WI38 (cell line): ENCODE measurements at regions not wholly inside any gene's neighbourhood (a gene's known extent, or its start where the extent isn't known, plus 50 kb on each side); places are given as distances from the start of the nearest gene placed in this dataset.

ENCODE experiments used
- H3K4me3 ChIP-seq: 2 replicates; pipeline ENCODE4 v1.5.1; 2011; ENCODE audit warnings: low read depth, mild to moderate bottlenecking, control low read depth, low read length
- TF ChIP-seq, protein P1 (sequence below): IDR thresholded peaks from 2 replicates; pipeline ENCODE4 v1.5.1; 2012; ENCODE audit warnings: low read depth, mild to moderate bottlenecking, control low read depth, low read length

DNA sequence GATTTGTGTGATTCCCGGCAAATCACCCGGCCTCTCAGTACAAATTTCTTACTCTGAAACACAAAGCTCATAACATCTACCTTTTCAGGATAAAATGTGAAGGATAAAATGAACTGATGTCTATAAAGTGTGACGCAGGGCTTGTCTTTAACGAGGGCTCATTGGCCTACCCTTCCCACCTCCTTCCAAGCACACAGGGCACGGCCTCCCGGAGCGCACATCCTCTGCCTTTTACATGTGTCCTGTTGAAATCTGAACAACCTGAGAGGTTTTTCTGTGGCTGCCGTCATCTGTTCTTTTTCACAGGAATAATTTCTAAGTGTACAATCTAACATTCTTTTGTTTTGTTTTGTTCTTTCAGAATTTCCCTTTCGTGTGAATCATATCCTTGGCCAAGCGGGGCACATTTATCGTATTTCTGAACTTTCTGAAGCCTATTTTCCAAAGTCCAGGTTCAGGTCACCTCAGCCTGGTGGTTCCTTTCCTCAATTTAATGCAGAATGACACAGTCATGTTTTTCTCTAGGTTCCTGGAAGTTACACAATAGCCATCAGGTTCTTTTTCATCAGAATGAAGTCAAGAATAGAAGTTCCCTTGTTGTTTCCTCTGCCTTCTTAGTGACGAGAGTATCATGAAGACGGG lies 53.1 kb upstream of the SPRY1 start:
- H3K4me3 ChIP-seq = no peak overlapping the region
- TF ChIP-seq, protein P1, sequence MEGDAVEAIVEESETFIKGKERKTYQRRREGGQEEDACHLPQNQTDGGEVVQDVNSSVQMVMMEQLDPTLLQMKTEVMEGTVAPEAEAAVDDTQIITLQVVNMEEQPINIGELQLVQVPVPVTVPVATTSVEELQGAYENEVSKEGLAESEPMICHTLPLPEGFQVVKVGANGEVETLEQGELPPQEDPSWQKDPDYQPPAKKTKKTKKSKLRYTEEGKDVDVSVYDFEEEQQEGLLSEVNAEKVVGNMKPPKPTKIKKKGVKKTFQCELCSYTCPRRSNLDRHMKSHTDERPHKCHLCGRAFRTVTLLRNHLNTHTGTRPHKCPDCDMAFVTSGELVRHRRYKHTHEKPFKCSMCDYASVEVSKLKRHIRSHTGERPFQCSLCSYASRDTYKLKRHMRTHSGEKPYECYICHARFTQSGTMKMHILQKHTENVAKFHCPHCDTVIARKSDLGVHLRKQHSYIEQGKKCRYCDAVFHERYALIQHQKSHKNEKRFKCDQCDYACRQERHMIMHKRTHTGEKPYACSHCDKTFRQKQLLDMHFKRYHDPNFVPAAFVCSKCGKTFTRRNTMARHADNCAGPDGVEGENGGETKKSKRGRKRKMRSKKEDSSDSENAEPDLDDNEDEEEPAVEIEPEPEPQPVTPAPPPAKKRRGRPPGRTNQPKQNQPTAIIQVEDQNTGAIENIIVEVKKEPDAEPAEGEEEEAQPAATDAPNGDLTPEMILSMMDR = no peak

DNA sequence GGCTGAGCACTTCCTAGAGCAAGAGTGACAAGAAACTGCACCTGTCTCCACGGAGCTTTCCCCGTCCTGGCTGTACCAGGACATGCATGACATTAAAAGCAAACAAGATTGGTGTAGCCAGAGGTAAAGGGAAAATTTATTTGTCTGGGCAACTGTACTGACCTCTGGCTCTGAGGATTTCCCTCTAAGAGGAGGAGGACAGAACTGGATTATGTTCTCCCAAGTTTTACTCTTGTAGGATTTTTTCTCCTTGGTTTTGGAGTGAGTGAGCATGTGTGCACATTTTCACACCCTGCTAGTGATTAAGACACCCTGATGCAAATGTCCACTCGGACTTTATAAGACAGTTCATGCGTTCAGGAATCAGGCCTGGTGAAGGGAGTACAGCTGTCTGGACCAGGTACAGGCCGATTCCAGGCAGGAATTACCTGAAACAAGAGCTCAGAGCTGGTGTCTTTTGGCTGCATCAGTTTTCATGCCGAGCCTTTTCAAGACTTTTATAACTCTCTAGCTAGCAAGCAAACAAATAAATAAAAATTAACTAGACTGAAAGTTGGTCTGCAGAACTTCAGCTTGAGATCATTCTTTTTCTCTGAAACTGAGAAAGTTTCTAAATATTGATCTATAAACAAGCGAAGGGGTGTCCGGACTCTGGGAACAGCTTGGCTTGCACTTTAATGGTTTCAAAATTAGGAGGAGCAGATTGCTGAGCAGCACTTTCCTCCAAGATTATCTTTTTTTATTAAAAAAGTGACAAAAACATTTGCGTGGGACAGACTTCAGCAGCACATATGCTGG lies 51.3 kb upstream of the SPRY1 start:
- no peak overlapping the region for H3K4me3 ChIP-seq
- TF ChIP-seq, protein P1 = no peak

DNA sequence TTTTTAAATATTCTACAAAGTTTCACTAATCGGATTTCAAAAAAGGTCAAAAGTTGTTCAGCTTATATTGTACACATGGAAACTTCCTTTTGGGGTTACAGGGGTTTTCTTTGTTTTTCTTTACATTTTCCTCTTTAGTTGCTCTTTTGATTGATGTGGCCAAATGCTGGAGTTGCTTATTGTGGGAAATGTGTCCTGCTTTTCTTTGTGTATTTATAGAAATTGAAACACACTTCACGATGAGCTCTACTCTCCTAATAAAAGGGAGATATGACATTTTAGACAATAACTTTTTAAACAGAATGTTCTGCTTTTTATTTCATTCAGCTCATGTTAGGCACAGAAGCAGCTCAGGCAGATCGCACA lies 50.7 kb upstream of the SPRY1 start:
- TF ChIP-seq, protein P1 = no peak
- no peak overlapping the region for H3K4me3 ChIP-seq

DNA sequence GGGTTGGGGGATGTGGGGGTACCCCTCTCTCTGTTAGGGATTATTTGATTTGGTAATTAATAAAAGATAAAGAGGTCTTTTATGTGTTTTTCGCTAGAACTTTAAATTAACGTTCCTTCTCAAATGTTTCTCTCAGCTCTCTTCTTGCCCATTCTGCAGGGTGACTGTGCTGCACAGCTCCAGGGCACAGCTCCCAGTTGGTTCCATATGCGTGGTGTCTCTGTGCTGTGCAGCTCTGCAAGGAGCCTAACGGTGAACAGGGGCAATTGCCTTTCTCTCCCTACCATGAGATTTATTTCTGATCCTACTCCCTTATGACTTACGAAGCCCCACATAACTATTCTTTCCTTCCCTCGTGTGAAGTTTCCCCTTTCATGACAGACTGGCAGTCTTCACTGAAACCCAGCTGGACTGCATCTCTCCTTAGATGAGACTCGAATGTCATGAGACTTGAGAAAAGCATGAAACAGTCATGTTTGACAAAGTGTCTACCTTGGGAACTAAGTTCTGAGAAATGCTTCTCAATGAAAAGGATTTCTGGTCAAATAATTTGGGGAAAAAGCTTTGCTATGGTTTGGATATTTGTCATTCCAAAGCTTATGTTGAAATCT lies 50.2 kb upstream of the SPRY1 start:
- H3K4me3 ChIP-seq = no peak overlapping the region
- TF ChIP-seq, protein P1 = no peak
